CD14-positive monocyte (primary cell): ENCODE measurements at regions not wholly inside any gene's neighbourhood (a gene's known extent, or its start where the extent isn't known, plus 50 kb on each side); places are given as distances from the start of the nearest gene placed in this dataset.

Experiments
- DNase-seq, 3 donors: peaks; one replicate each; pipeline ENCODE4 v3.0.0-alpha.2; 2011 to 2022
- H2AFZ ChIP-seq: 2 replicates; pipeline ENCODE4 v1.6.0; 2012; ENCODE audit warnings: mild to moderate bottlenecking, low read depth, low read length, inconsistent platforms; ENCODE audit not compliant: insufficient read depth, poor library complexity, severe bottlenecking
- H3K27ac ChIP-seq, 2 donors: 1 replicate in 1 of 2; 2 replicates in 1 of 2; pipeline ENCODE4 v1.5.1; 2012 to 2013; ENCODE audit warnings: low read length in 2 of 2, control low read depth in 1 of 2, inconsistent platforms in 1 of 2, low read depth in 1 of 2, mild to moderate bottlenecking in 1 of 2
- H3K27me3 ChIP-seq, 2 donors: one replicate each; pipeline versions ENCODE4 v1.6.0 to v1.6.1; 2011 to 2013; ENCODE audit warnings: low read length in 2 of 2; ENCODE audit not compliant: control insufficient read depth in 2 of 2, insufficient read depth in 2 of 2
- H3K36me3 ChIP-seq, 2 donors: replicated peaks in 1 of 2; 1 replicate in 1 of 2; 2 replicates in 1 of 2; pipeline versions ENCODE4 v1.5.1 to v1.6.1; 2012 to 2013; ENCODE audit warnings: low read length in 2 of 2, control low read depth in 1 of 2, inconsistent platforms in 1 of 2, mild to moderate bottlenecking in 1 of 2; ENCODE audit not compliant: insufficient read depth in 2 of 2, control insufficient read depth in 1 of 2
- H3K4me1 ChIP-seq, 2 donors: 1 replicate in 1 of 2; 2 replicates in 1 of 2; pipeline versions ENCODE4 v1.5.1 to v1.6.1; 2012 to 2013; ENCODE audit warnings: low read length in 2 of 2, control low read depth in 1 of 2, inconsistent platforms in 1 of 2, mild to moderate bottlenecking in 1 of 2, moderate library complexity in 1 of 2; ENCODE audit not compliant: insufficient read depth in 2 of 2, control insufficient read depth in 1 of 2
- H3K4me2 ChIP-seq: replicated peaks from 2 replicates; pipeline ENCODE3; 2012; ENCODE audit warnings: low read length, moderate library complexity, mild to moderate bottlenecking; ENCODE audit not compliant: poor library complexity, severe bottlenecking; ENCODE audit errors: extremely low read depth
- H3K4me3 ChIP-seq, 3 experiments: fragments of 200-600 bp in 1 of 3; sonication (generic) in 1 of 3; replicated peaks in 1 of 3; 1 replicate in 2 of 3; 2 replicates in 1 of 3; pipeline ENCODE4 v1.5.1; 2011 to 2013; ENCODE audit warnings: low read length in 3 of 3, mild to moderate bottlenecking in 3 of 3, control low read depth in 2 of 3, low read depth in 2 of 3, inconsistent platforms in 1 of 3, moderate library complexity in 1 of 3
- H3K79me2 ChIP-seq: 2 replicates; pipeline ENCODE4 v1.6.0; 2012; ENCODE audit warnings: mild to moderate bottlenecking, control low read depth, inconsistent platforms, low read length, moderate library complexity; ENCODE audit not compliant: insufficient read depth
- H3K9ac ChIP-seq: 2 replicates; pipeline ENCODE4 v1.6.0; 2017; ENCODE audit warnings: low read length, mild to moderate bottlenecking; ENCODE audit not compliant: insufficient read depth, poor library complexity, severe bottlenecking
- H3K9me3 ChIP-seq, 2 donors: replicated peaks in 1 of 2; 1 replicate in 1 of 2; 2 replicates in 1 of 2; pipeline versions ENCODE4 v1.5.1 to v1.6.1; 2012 to 2013; ENCODE audit warnings: low read length in 2 of 2, control low read depth in 1 of 2; ENCODE audit not compliant: control insufficient read depth in 1 of 2, insufficient read depth in 1 of 2
- H4K20me1 ChIP-seq: 2 replicates; pipeline ENCODE4 v1.6.0; 2012; ENCODE audit warnings: mild to moderate bottlenecking, low read length, control low read depth, moderate library complexity; ENCODE audit not compliant: insufficient read depth
- H3K27ac Mint-ChIP-seq, 7 donors: one replicate each; pipeline ENCODE4 v1.8.0; 2020; ENCODE audit warnings: mild to moderate bottlenecking in 7 of 7, mixed read lengths in 7 of 7, moderate library complexity in 6 of 7, inconsistent platforms in 2 of 7
- H3K27me3 Mint-ChIP-seq, 3 donors: one replicate each; pipeline ENCODE4 v1.8.0; 2021 to 2022; ENCODE audit warnings: low read depth in 3 of 3, mild to moderate bottlenecking in 3 of 3, mixed read lengths in 3 of 3, moderate library complexity in 3 of 3, inconsistent platforms in 1 of 3
- H3K36me3 Mint-ChIP-seq, 2 donors: one replicate each; pipeline ENCODE4 v1.8.0; 2020; ENCODE audit warnings: mixed read lengths in 2 of 2, inconsistent platforms in 1 of 2, mild to moderate bottlenecking in 1 of 2
- H3K4me1 Mint-ChIP-seq: one replicate; pipeline ENCODE4 v1.8.0; 2020; ENCODE audit warnings: mild to moderate bottlenecking, mixed read lengths
- H3K4me3 Mint-ChIP-seq, 2 donors: one replicate each; pipeline ENCODE4 v1.8.0; 2020; ENCODE audit warnings: mild to moderate bottlenecking in 2 of 2, mixed read lengths in 2 of 2, moderate library complexity in 1 of 2
- H3K9me3 Mint-ChIP-seq, 7 donors: one replicate each; pipeline ENCODE4 v1.8.0; 2020 to 2022; ENCODE audit warnings: mixed read lengths in 7 of 7, mild to moderate bottlenecking in 6 of 7, moderate library complexity in 6 of 7, inconsistent platforms in 2 of 7
- CTCF ChIP-seq: fragments of 200-600 bp; IDR thresholded peaks from one replicate; pipeline ENCODE4 v1.8.0; 2022; ENCODE audit warnings: antibody characterized with exemption, mild to moderate bottlenecking
- WGBS: methylation state at CpG from one replicate; pipeline ENCODE4 v1.1.5; 2013; ENCODE audit warnings: missing lambda C conversion rate; ENCODE audit not compliant: insufficient coverage; 5-methylcytosine and 5-hydroxymethylcytosine counted together
- intact Hi-C, 2 donors: fragments of 100-400 bp; cut with micrococcal nuclease; formaldehyde crosslinking; loops; one replicate each; pipeline versions ENCODE4 v1.15.0 to v1.15.1; 2023

- no peak overlapping the region for H3K4me3 ChIP-seq
- H4K20me1 ChIP-seq, result no peaks in the 10 kb centered on the region
- H3K27me3 ChIP-seq, result no peaks in the 10 kb centered on the region
- H3K36me3 ChIP-seq, result no peaks in the 10 kb centered on the region
- Mint-ChIP-seq H3K27ac (no peak overlapping the region), H3K27me3 (peaks cover 0 to 2% (median under 1%) of the 10 kb centered on the region in 3 donors), H3K4me3 (no peak overlapping the region), H3K36me3 (no peaks in the 10 kb centered on the region), H3K4me1 (peaks cover 21% of the 10 kb centered on the region), H3K9me3 (no peaks in the 10 kb centered on the region)
- no peaks in the 10 kb centered on the region for H3K79me2 ChIP-seq
- H3K4me2 ChIP-seq, result no peak overlapping the region
- peaks cover 0 to 6% of the 10 kb centered on the region in 2 donors for H3K4me1 ChIP-seq
- H2AFZ ChIP-seq, result no peak overlapping the region
- H3K9me3 ChIP-seq, result no peaks in the 10 kb centered on the region
- no peak for DNase-seq
- H3K27ac ChIP-seq, result no peak overlapping the region
- H3K9ac ChIP-seq, result no peak overlapping the region
- no CpG with 5 or more reads among the region's 1 CpG for WGBS
- intact Hi-C loops, result no loop called here
- TF ChIP-seq CTCF, result no peak
Observed at GRCh38 chr5:74153255-74153790, 487.2 kb downstream of the ENC1 start.

- intact Hi-C loops, result no loop called here
- H3K79me2 ChIP-seq, result no peaks in the 10 kb centered on the region
- no peak overlapping the region for H2AFZ ChIP-seq
- no peaks in the 10 kb centered on the region for H3K36me3 Mint-ChIP-seq
- H3K27ac ChIP-seq, result no peak overlapping the region
- no peaks in the 10 kb centered on the region for H3K27me3 ChIP-seq
- DNase-seq, result no peak
- no peak overlapping the region for H3K27ac Mint-ChIP-seq
- no peaks in the 10 kb centered on the region for H3K9me3 ChIP-seq
- no CpG with 5 or more reads among the region's 6 CpGs for WGBS
- no peak for TF ChIP-seq CTCF
- peaks cover 23% of the 10 kb centered on the region for H3K4me1 Mint-ChIP-seq
- no peak overlapping the region for H3K4me3 Mint-ChIP-seq
- peaks cover 0 to 2% (median 0%) of the 10 kb centered on the region in 3 donors for H3K27me3 Mint-ChIP-seq
- H3K4me3 ChIP-seq, result no peak overlapping the region
- no peak overlapping the region for H3K4me2 ChIP-seq
- no peaks in the 10 kb centered on the region for H3K9me3 Mint-ChIP-seq
- no peaks in the 10 kb centered on the region for H3K36me3 ChIP-seq
- H3K4me1 ChIP-seq, result peaks cover 0 to 6% of the 10 kb centered on the region in 2 donors
- H3K9ac ChIP-seq, result no peak overlapping the region
- H4K20me1 ChIP-seq, result no peaks in the 10 kb centered on the region
Observed at GRCh38 chr5:74152625-74153254, 487.8 kb downstream of the ENC1 start.
